Testis (tissue), 2 donors: ENCODE measurements at regions not wholly inside any gene's neighbourhood (a gene's known extent, or its start where the extent isn't known, plus 50 kb on each side); places are given as distances from the start of the nearest gene placed in this dataset.

Source experiments
- DNase-seq: peaks from one replicate; pipeline ENCODE4 v3.0.0-alpha.2; 2019
- H3K27ac ChIP-seq, 2 donors: fragments of 200-600 bp; sonication (generic); one replicate each; pipeline ENCODE4 v1.5.1; 2019
- H3K27me3 ChIP-seq: fragments of 200-600 bp; sonication (generic); one replicate; pipeline ENCODE4 v1.5.1; 2019
- H3K36me3 ChIP-seq: fragments of 200-600 bp; sonication (generic); one replicate; pipeline ENCODE4 v1.5.1; 2017; ENCODE audit warnings: low read depth; ENCODE audit errors: missing control alignments
- H3K4me1 ChIP-seq: fragments of 200-600 bp; sonication (generic); one replicate; pipeline ENCODE4 v1.5.1; 2019
- H3K4me3 ChIP-seq, 2 donors: fragments of 200-600 bp; sonication (generic); one replicate each; pipeline ENCODE4 v1.5.1; 2017 to 2019
- H3K9me3 ChIP-seq: fragments of 200-600 bp; sonication (generic); one replicate; pipeline ENCODE4 v1.5.1; 2017
- CTCF ChIP-seq, 3 experiments: fragments of 450-650 bp in 2 of 3; fragments of 200-600 bp in 1 of 3; sonication (generic) in 1 of 3; IDR thresholded peaks; one replicate each; pipeline ENCODE4 v1.5.1; 2016 to 2019; ENCODE audit warnings: antibody characterized with exemption in 3 of 3, mild to moderate bottlenecking in 2 of 3, moderate library complexity in 1 of 3
- POLR2A ChIP-seq: fragments of 450-650 bp; IDR thresholded peaks from one replicate; pipeline ENCODE4 v1.6.1; 2017; ENCODE audit warnings: antibody characterized with exemption, mild to moderate bottlenecking, moderate library complexity
- WGBS, 2 donors: methylation state at CpG; one replicate each; pipeline ENCODE4 v1.1.5; 2018; 5-methylcytosine and 5-hydroxymethylcytosine counted together
- intact Hi-C: fragments of 100-400 bp; cut with DNase I; formaldehyde crosslinking; loops from one replicate; pipeline ENCODE4 v1.15.1; 2023; ENCODE audit warnings: low total_unique reads

GRCh38 chr7:81574723-81575326 is 195.0 kb downstream of the HGF start:
- Histone ChIP-seq H3K27ac (no peak overlapping the region), H3K4me3 (no peak overlapping the region), H3K4me1 (no peaks in the 10 kb centered on the region), H3K27me3 (no peaks in the 10 kb centered on the region), H3K9me3 (no peaks in the 10 kb centered on the region), H3K36me3 (no peaks in the 10 kb centered on the region)
- TF ChIP-seq POLR2A (no peak), CTCF (IDR thresholded peaks at IDR 0.05) (no peak)
- WGBS, 2 donors: 82 to 83% methylated on average over 6 of the region's 6 CpGs
- intact Hi-C loops: no loop called here
- no peak for DNase-seq

GRCh38 chr7:81573932-81574331 is 195.9 kb downstream of the HGF start:
- 88 to 93% methylated on average over 1 of the region's 1 CpG for WGBS, 2 donors
- no peaks in the 10 kb centered on the region for H3K27me3 ChIP-seq
- TF ChIP-seq POLR2A: no peak
- no peak for TF ChIP-seq CTCF (IDR thresholded peaks at IDR 0.05)
- intact Hi-C loops: no loop called here
- no peaks in the 10 kb centered on the region for H3K9me3 ChIP-seq
- no peak overlapping the region for H3K27ac ChIP-seq
- no peaks in the 10 kb centered on the region for H3K36me3 ChIP-seq
- DNase-seq: no peak
- H3K4me1 ChIP-seq: no peaks in the 10 kb centered on the region
- H3K4me3 ChIP-seq: no peak overlapping the region

DNA sequence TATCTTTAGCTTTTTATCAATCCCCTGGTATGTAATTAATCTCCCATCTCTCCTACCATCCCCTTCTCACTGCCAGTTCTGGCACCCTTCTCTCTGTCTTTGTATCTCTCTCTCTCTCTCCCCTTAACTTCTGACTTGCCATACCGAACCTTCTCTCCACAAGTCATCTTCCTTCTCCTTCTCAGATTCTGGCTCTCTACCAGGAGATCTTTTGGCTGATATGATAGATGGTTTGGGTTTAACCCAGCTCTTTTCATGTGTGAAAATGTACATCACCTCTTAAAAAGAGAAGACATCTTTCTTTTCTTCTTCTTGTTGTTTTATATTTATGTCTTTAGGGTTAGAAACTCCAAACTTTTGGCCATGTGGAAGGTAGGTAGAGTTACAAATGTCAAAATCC is 196.7 kb downstream of the HGF start:
- intact Hi-C loops: no loop called here
- Histone ChIP-seq H3K4me3 (no peak overlapping the region), H3K27ac (no peak overlapping the region), H3K27me3 (no peaks in the 10 kb centered on the region), H3K9me3 (no peaks in the 10 kb centered on the region), H3K36me3 (no peaks in the 10 kb centered on the region), H3K4me1 (no peaks in the 10 kb centered on the region)
- TF ChIP-seq CTCF (IDR thresholded peaks at IDR 0.05) (no peak), POLR2A (no peak)
- 68 to 90% methylated on average over 1 of the region's 1 CpG for WGBS, 2 donors
- DNase-seq: no peak

GRCh38 chr7:81562581-81562980 is 207.3 kb downstream of the HGF start:
- H3K27ac ChIP-seq: no peak overlapping the region
- 62 to 74% methylated on average over 5 of the region's 5 CpGs for WGBS, 2 donors

More at GRCh38 chr7:81562581-81562980, 207.3 kb downstream of the HGF start:
- no peaks in the 10 kb centered on the region for H3K9me3 ChIP-seq
- no peaks in the 10 kb centered on the region for H3K36me3 ChIP-seq
- no peak overlapping the region for H3K4me3 ChIP-seq
- no peak for DNase-seq
- no peaks in the 10 kb centered on the region for H3K4me1 ChIP-seq
- intact Hi-C loops: no loop called here
- TF ChIP-seq CTCF (IDR thresholded peaks at IDR 0.05) (no peak), POLR2A (no peak)
- no peaks in the 10 kb centered on the region for H3K27me3 ChIP-seq
